ENCODE measurements at regions not wholly inside any gene's neighbourhood (a gene's known extent, or its start where the extent isn't known, plus 50 kb on each side); places are given as distances from the start of the nearest gene placed in this dataset.
"Not testable (repeated sequence)": the region's sequence is repeated elsewhere in the genome, so short reads cannot be mapped to it uniquely, and the experiment has no call there.

DNA sequence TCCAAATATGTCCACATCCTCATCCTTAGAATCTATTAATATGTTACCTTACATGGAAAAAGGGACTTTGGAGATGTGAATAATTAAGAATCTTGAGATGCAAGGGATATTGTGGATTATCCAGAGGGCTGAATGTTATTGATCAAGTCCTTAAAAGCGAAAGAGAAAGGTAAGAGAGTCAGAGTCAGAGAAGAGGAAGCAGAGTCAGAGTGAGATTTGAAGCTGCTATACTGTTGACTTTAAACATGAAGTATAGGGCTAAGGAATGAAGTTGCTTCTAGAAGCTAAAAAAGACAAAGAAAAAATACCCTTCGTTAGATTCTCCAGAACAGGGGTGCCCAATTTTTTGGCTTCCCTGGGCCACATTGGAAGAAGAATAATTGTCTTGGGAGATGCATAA is 627.2 kb upstream of the SLITRK6 start:
- no peak for DNase-seq

DNA sequence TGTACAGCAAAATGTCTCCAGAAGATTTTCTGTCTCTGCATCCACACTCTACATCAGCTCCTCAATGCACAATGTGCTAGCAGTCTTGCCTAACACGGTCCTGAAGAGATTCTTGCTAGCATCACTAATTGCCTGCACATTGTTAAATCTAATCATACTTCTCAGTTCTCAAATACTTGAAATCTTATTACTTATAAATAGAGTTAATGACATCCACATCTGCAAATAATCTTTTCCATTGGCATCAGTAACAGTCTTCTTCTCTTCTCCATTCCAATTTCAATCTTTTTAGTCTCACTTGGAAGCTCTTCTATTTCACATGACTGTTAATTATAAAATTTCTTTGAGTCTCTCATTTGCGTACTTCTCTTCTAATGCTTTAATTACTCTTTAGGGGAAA is 630.5 kb upstream of the SLITRK6 start:
- DNase-seq = no peak

DNA sequence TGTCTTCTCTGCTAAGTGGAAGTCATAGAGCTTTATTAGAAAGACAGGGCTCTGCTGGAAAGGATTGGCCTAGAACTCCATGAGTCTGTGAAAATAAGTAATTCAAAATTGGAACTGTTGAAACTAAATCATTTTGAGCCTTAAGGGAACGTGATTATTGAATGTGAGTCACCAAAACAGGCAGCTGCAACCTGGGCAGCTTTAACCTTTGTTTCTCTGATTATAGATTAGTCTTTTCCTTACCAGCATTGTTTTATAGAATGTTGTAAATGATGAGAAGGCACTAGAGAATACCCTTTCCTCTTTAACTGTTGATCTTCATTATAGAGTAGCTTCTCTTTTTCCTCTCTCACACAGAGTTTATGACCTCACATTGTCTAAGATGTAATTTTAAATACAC is 638.8 kb upstream of the SLITRK6 start:
- no peak for DNase-seq

DNA sequence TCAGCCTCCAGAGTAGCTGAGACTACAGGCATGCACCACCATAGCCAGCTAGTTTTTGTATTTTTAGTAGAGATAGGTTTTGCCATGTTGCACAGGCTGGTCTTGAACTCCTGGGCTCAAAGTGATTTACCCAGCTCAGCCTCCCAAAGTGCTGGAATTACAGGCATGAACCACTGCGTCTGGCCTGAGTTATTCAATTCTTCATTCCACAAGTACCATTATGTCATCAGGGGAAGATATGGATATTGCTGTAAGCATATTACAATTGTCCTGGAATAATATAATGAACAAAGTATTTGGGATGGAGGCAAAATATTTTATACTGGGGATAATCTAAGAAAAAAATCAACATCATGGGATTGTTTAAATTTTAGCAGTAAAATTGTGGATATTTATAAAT is 646.0 kb upstream of the SLITRK6 start:
- DNase-seq = no peak

DNA sequence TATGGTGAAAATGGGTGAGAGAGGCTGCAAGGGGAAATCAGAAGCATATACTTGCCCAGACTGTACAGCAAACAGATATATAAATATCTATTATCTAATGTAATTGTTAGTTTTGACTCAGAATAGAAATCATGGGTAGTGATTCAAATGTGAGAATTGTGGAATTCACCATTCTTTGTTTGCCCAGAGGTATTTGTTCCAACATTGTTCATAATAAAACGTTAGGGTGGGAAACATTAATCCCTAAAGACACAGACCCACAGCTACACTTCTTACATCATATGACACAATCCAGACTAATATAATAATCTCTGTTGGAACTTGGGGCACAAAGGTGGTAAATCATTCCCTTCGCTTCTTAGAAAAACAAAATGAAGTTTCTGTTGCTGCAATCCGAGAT is 646.5 kb upstream of the SLITRK6 start:
- no peak for DNase-seq

- no peak for DNase-seq
Observed at GRCh38 chr13:86446311-86446710, 647.1 kb upstream of the SLITRK6 start.

GRCh38 chr13:86447479-86447878 is 648.3 kb upstream of the SLITRK6 start:
- no peak for DNase-seq

GRCh38 chr13:86462011-86462410 is 662.8 kb upstream of the SLITRK6 start:
- no peak for DNase-seq

DNA sequence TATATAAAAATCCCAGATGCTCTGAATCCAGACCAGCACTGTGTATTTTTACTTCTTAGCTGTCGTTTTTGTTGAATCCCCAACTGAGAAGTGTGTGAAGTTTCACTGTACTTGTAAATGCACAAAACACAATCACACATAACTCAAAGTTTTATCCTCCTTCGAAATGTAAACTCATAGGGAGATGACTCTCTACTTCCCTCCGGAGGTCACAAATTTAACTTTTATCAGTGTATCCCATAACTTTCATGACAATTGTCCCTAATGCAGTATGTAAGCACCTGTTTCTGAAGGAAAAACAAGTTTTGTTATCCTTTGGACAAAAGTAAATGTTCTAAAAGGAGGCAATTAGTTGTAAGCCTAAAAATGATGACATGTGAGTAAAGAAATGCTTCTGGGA is 665.0 kb upstream of the SLITRK6 start:
- DNase-seq = no peak

DNA sequence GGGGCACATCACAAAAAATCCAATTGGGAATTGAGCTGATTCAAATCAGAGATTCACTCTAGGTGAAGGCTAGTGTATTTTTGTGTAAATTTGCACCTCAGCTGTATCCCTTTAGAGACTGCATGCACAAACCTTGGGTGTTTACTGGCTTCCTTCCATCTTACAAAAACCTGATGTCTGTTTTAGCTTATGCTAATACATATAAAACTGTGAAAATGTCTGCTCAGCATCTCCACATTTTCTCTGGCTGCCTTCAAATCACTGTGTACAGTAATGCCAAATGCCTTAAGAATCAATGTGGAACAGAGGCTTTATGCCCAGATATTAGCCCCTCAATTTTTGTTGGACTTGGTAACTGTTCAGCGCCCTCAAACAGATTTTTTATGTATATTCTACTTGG is 675.8 kb upstream of the SLITRK6 start:
- no peak for DNase-seq

DNA sequence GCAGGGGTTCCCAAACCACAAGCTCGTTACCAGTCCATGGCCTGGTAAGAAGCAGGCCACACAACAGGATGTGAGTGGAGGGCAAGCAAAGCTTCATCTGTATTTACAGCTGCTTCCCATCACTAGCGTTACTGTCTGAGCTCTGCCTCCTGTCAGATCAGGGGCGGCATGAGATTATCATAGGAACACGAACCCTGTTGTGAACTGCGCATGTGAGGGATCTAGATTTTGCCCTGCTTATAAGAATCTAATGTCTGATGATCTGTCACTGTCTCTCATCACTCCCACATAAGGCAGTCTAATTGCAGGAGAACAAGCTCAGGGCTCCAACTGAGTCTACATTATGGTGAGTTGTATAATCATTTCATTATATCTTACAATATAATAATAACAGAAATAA is 677.4 kb upstream of the SLITRK6 start:
- DNase-seq = no peak

GRCh38 chr13:86486582-86486981 is 687.4 kb upstream of the SLITRK6 start:
- DNase-seq = no peak

- no peak for DNase-seq
Observed at GRCh38 chr13:86491121-86491520, 691.9 kb upstream of the SLITRK6 start.

GRCh38 chr13:86501931-86502330 is 702.7 kb upstream of the SLITRK6 start:
- DNase-seq = not testable (repeated sequence)

DNA sequence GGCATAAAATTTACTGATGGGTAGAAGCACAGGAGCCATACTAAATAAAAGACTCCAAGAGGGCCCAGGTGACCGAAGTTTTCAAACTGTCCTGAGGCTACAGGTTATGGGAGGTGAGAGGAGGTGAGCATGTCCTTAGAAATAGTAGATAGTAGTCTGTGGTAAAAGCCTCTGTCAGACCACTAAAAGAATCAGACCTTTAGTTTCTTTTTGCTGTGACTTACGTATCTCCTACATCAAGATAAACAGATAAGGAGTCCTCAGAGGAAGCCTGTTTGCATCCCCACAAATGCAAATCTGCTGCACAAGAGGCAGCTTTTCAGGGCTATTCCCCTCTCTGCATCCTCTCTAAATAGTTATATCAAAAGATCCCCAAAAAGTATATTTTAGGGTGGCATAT is 711.6 kb upstream of the SLITRK6 start:
- no peak for DNase-seq

- DNase-seq = no peak
Observed at GRCh38 chr13:86541461-86541860, 742.2 kb upstream of the SLITRK6 start.

- DNase-seq = no peak
Observed at GRCh38 chr13:86554066-86554465, 754.8 kb upstream of the SLITRK6 start.

GRCh38 chr13:86559901-86560300 is 760.7 kb upstream of the SLITRK6 start:
- DNase-seq = no peak

DNA sequence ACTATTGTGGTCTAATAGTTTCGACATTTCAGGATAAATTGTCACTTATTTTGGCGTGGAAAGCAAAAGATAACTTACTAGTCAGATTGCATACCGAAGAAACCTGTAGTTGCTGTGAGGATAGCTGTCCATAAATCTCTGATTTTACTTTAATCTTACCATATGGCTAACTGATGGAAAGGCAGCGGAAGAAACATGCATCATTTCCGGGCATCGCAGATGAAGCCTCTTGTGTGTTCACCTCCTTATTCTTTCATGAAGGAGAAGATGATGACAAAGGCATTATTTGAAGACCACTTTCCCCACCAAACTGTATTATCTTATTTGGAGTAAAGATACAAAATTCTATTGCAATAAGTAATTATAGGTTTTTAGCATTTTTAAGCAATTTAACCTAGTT is 763.6 kb upstream of the SLITRK6 start:
- DNase-seq = no peak

DNA sequence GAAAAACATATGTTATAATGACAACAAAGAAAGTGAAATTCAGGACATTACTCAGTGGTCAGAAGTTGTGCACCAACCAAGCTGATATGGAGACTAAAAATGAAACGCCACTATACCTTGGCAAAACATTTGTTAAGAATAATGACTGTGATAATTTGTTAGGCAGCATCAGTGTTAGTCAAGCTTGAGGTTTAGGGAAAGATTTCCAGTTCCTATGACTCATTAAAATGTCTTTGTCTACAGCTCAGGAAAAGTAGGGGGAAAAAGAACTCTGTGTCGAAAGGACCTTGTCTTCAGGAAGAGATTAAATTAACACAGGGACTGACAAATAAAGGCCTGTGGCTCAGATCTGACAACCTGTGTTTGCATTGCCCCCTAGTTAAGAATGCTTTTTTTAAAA is 764.1 kb upstream of the SLITRK6 start:
- DNase-seq = no peak

DNA sequence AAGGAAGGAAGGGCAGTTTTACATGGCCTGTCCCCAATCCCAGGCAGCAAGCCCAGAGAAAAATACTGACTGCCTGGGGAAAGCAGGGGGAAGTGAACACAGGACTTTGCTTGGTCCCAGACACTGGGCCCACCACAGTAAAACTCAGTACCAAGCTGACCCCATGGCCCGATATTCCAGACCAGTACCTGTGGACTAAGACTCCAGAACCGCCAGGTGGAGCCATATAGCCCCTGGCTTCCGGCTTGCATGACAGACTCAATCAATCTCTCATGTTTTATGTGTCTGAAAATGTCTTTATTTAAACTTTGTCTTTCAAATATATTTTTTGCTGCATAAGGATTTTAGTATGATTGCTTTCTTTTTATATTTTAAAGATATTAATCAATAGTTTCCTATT is 767.9 kb upstream of the SLITRK6 start:
- no peak for DNase-seq

GRCh38 chr13:86569119-86569518 is 769.9 kb upstream of the SLITRK6 start:
- DNase-seq = no peak

- no peak for DNase-seq
Observed at GRCh38 chr13:86569974-86570373, 770.8 kb upstream of the SLITRK6 start.

DNA sequence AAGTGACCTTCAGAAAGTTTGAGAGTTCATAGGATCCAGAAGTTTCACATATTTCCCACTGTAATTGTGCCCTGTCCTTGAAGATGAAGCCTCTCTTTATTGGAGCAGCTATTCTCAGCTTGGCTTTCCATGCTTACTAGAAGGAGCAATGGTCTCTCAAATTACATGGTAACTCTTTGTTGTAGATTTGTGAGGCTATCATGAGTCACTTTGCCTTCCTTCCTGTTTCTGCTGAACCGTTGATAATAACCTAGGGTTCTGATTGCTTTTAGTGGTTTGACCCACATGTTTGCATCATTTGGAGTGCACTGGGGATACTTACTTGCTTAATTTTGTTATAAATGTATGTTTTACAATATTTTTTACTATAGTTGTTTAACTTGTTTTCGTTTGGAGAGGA is 772.9 kb upstream of the SLITRK6 start:
- DNase-seq = no peak

DNA sequence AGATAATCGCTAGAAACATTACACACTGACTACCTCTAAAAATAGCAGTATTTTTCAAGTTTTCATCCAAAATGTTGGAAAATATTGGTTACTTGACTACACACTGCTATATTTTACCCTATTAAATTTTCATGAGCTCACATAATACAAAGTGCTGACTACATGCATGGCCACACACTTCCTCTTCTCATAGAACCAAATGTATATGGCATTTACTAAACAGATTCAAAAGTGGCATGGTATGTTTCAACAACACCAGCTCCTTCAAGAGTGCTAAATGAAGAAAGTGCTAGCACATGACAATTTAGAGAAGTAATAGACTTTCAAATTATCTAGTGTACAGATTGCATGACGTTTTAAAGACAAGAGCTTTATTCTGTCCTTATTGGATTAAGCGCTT is 780.4 kb upstream of the SLITRK6 start:
- no peak for DNase-seq

- no peak for DNase-seq
Observed at GRCh38 chr13:86581706-86582105, 782.5 kb upstream of the SLITRK6 start.

All from activated effector memory CD4-positive, alpha-beta T cell treated with anti-CD3 and anti-CD28 coated beads, Interleukin-2, amount 50 U/mL, for 16 hours (primary cell).